ENCODE measurements at regions not wholly inside any gene's neighbourhood (a gene's known extent, or its start where the extent isn't known, plus 50 kb on each side); places are given as distances from the start of the nearest gene placed in this dataset.

- H3K27me3 ChIP-seq (replicated peaks in 1 of 7), result no peaks in the 10 kb centered on the region
- H3K4me1 ChIP-seq, result no peaks in the 10 kb centered on the region
- no peak for DNase-seq
- intact Hi-C loops (cut with DNase I; ENCODE audit: low total_unique reads), result no loop called here
- no peak overlapping the region for H3K4me3 ChIP-seq
- no peaks in the 10 kb centered on the region for H3K36me3 ChIP-seq
- H3K9me3 ChIP-seq, result no peaks in the 10 kb centered on the region
- 83 to 91% (median 85%) methylated on average over 4 of the region's 4 CpGs for WGBS, 5 donors
- no peak overlapping the region for H3K27ac ChIP-seq
- no peak for TF ChIP-seq POLR2AphosphoS5 (IDR thresholded peaks at IDR 0.05)
- TF ChIP-seq POLR2A (IDR thresholded peaks at IDR 0.05), result no peak
- TF ChIP-seq, protein P1, sequence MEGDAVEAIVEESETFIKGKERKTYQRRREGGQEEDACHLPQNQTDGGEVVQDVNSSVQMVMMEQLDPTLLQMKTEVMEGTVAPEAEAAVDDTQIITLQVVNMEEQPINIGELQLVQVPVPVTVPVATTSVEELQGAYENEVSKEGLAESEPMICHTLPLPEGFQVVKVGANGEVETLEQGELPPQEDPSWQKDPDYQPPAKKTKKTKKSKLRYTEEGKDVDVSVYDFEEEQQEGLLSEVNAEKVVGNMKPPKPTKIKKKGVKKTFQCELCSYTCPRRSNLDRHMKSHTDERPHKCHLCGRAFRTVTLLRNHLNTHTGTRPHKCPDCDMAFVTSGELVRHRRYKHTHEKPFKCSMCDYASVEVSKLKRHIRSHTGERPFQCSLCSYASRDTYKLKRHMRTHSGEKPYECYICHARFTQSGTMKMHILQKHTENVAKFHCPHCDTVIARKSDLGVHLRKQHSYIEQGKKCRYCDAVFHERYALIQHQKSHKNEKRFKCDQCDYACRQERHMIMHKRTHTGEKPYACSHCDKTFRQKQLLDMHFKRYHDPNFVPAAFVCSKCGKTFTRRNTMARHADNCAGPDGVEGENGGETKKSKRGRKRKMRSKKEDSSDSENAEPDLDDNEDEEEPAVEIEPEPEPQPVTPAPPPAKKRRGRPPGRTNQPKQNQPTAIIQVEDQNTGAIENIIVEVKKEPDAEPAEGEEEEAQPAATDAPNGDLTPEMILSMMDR (IDR thresholded peaks at IDR 0.05 in 8 of 11, conservative IDR thresholded peaks at IDR 0.05 in 3 of 11), result no peak
Measured at GRCh38 chr3:116961106-116961505, 251.5 kb downstream of the TUSC7 start.

DNA sequence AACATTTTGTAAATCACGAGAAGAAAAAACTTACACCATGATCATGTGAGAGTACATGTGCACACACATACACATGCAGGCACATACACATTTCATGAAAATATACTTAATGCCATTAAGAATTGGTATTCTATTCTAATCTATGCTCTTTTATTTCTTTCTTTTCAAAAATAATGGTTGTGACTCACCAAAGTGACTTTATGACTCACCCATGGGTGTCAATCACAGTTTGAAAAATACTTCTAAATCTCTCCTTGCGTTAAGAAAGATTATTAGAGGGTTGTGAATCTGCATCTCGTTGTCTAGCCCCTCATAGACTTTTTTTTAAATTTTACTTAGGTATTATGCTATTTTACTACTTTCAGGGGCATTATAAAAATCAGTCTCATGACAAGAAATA lies 254.2 kb downstream of the TUSC7 start:
- no peak for DNase-seq
- intact Hi-C loops (cut with DNase I; ENCODE audit: low total_unique reads), result no loop called here
- H3K4me1 ChIP-seq, result no peaks in the 10 kb centered on the region
- 72 to 90% (median 78%) methylated on average over 3 of the region's 3 CpGs for WGBS, 5 donors
- TF ChIP-seq POLR2A (IDR thresholded peaks at IDR 0.05) (no peak), POLR2AphosphoS5 (IDR thresholded peaks at IDR 0.05) (no peak)
- TF ChIP-seq, protein P1 (IDR thresholded peaks at IDR 0.05 in 8 of 11, conservative IDR thresholded peaks at IDR 0.05 in 3 of 11), result no peak
- no peaks in the 10 kb centered on the region for H3K27me3 ChIP-seq (replicated peaks in 1 of 7)
- no peaks in the 10 kb centered on the region for H3K36me3 ChIP-seq
- no peaks in the 10 kb centered on the region for H3K9me3 ChIP-seq
- no peak overlapping the region for H3K4me3 ChIP-seq
- no peak overlapping the region for H3K27ac ChIP-seq

DNA sequence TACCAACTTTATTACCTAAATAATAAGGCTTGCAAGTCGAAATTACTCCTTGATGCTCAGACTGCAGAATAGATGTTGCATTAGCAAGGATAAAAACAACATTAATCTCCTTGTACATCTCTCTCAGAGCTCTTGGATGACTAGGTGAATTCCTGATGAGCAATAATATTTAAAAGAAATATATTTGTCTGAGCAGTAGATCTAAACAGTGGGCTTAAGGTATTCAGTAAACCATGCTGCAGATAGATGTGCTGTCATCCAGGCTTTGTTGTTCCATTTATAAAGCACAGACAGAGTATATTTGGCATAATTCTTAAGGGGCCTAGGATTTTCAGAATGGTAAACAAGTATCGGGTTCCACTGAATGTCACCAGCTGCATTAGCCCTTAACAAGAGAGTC lies 257.1 kb downstream of the TUSC7 start:
- H3K9me3 ChIP-seq, result no peaks in the 10 kb centered on the region
- DNase-seq, result no peak
- intact Hi-C loops (cut with DNase I; ENCODE audit: low total_unique reads), result no loop called here
- no peaks in the 10 kb centered on the region for H3K27me3 ChIP-seq (replicated peaks in 1 of 7)
- no peaks in the 10 kb centered on the region for H3K36me3 ChIP-seq
- H3K4me3 ChIP-seq, result no peak overlapping the region
- 74 to 85% (median 80%) methylated on average over 2 of the region's 2 CpGs for WGBS, 5 donors
- TF ChIP-seq POLR2AphosphoS5 (IDR thresholded peaks at IDR 0.05), result no peak
- TF ChIP-seq, protein P1 (IDR thresholded peaks at IDR 0.05 in 8 of 11, conservative IDR thresholded peaks at IDR 0.05 in 3 of 11), result no peak
- TF ChIP-seq POLR2A (IDR thresholded peaks at IDR 0.05), result no peak
- H3K4me1 ChIP-seq, result no peaks in the 10 kb centered on the region
- no peak overlapping the region for H3K27ac ChIP-seq

GRCh38 chr3:116969135-116969534 lies 259.6 kb downstream of the TUSC7 start:
- WGBS, 5 donors, result 76 to 93% (median 83%) methylated on average over 6 of the region's 6 CpGs
- Histone ChIP-seq H3K27ac (no peak overlapping the region), H3K4me3 (no peak overlapping the region), H3K36me3 (no peaks in the 10 kb centered on the region), H3K4me1 (no peaks in the 10 kb centered on the region), H3K9me3 (no peaks in the 10 kb centered on the region), H3K27me3 (replicated peaks in 1 of 7) (no peaks in the 10 kb centered on the region)
- TF ChIP-seq POLR2AphosphoS5 (IDR thresholded peaks at IDR 0.05) (no peak), POLR2A (IDR thresholded peaks at IDR 0.05) (no peak)
- TF ChIP-seq, protein P1 (IDR thresholded peaks at IDR 0.05 in 8 of 11, conservative IDR thresholded peaks at IDR 0.05 in 3 of 11), result no peak
- intact Hi-C loops (cut with DNase I; ENCODE audit: low total_unique reads), result no loop called here
- DNase-seq, result no peak

Data from spleen (tissue), 11 donors.